Dedifferentiated amniotic fluid mesenchymal stem cell (primary cell): ENCODE measurements at regions not wholly inside any gene's neighbourhood (a gene's known extent, or its start where the extent isn't known, plus 50 kb on each side); places are given as distances from the start of the nearest gene placed in this dataset.

Experiments
- DNase-seq: peaks from one replicate; pipeline ENCODE4 v3.0.0-alpha.2; 2016; ENCODE audit errors: extremely low spot score

- no peak for DNase-seq
These were observed 346.5 kb downstream of the TNS1 start for GRCh38 chr2:217656316-217656715.

GRCh38 chr2:217655651-217656050 is 347.1 kb downstream of the TNS1 start:
- no peak for DNase-seq

- DNase-seq = no peak
These were observed 348.6 kb downstream of the TNS1 start for GRCh38 chr2:217654168-217654567.

GRCh38 chr2:217652761-217653639 is 349.8 kb downstream of the TNS1 start:
- DNase-seq = peak; percentile 96

GRCh38 chr2:217650716-217651360 is 352.0 kb downstream of the TNS1 start:
- peak; percentile 50 for DNase-seq

GRCh38 chr2:217650229-217650628 is 352.6 kb downstream of the TNS1 start:
- DNase-seq = no peak

GRCh38 chr2:217647925-217648324 is 354.9 kb downstream of the TNS1 start:
- DNase-seq = no peak

- no peak for DNase-seq
These were observed 355.6 kb downstream of the TNS1 start for GRCh38 chr2:217647226-217647625.

- DNase-seq = no peak
These were observed 356.9 kb downstream of the TNS1 start for GRCh38 chr2:217645896-217646295.

GRCh38 chr2:217643789-217644301 is 358.9 kb downstream of the TNS1 start:
- no peak for DNase-seq

GRCh38 chr2:217642944-217643343 is 359.9 kb downstream of the TNS1 start:
- DNase-seq = no peak

- no peak for DNase-seq
These were observed 360.8 kb downstream of the TNS1 start for GRCh38 chr2:217641960-217642359.

- DNase-seq = no peak
These were observed 363.3 kb downstream of the TNS1 start for GRCh38 chr2:217639481-217639880.

- no peak for DNase-seq
These were observed 364.3 kb downstream of the TNS1 start for GRCh38 chr2:217638533-217638932.

- no peak for DNase-seq
These were observed 364.8 kb downstream of the TNS1 start for GRCh38 chr2:217638031-217638430.

- no peak for DNase-seq
These were observed 365.7 kb downstream of the TNS1 start for GRCh38 chr2:217636991-217637561.

- DNase-seq = no peak
These were observed 366.2 kb downstream of the TNS1 start for GRCh38 chr2:217636578-217636977.

- no peak for DNase-seq
These were observed 367.9 kb downstream of the TNS1 start for GRCh38 chr2:217634871-217635270.

- DNase-seq = no peak
These were observed 370.8 kb downstream of the TNS1 start for GRCh38 chr2:217632043-217632442.

- no peak for DNase-seq
These were observed 371.7 kb downstream of the TNS1 start for GRCh38 chr2:217631115-217631514.

GRCh38 chr2:217629347-217629746 is 373.4 kb downstream of the TNS1 start:
- no peak for DNase-seq

GRCh38 chr2:217628061-217628460 is 374.7 kb downstream of the TNS1 start:
- DNase-seq = no peak

GRCh38 chr2:217626926-217627325 is 375.9 kb downstream of the TNS1 start:
- DNase-seq = no peak
